ENCODE measurements at regions not wholly inside any gene's neighbourhood (a gene's known extent, or its start where the extent isn't known, plus 50 kb on each side); places are given as distances from the start of the nearest gene placed in this dataset.

GRCh38 chr2:62568074-62568473 lies 62.1 kb upstream of the TMEM17 start:
- no peak for TF ChIP-seq CTCF (IDR thresholded peaks at IDR 0.05; ENCODE audit: insufficient read depth, low read length, poor library complexity, severe bottlenecking)
- Histone ChIP-seq H3K4me3 (ENCODE audit: low read depth, low read length) (no peak overlapping the region), H3K36me3 (ENCODE audit: control insufficient read depth, insufficient read depth, low read length) (no peaks in the 10 kb centered on the region), H3K27me3 (ENCODE audit: control insufficient read depth, insufficient read depth, low read length) (no peaks in the 10 kb centered on the region)
- no peak for DNase-seq (ENCODE audit: low read depth)

GRCh38 chr2:62567669-62568068 lies 61.7 kb upstream of the TMEM17 start:
- Histone ChIP-seq H3K27me3 (ENCODE audit: control insufficient read depth, insufficient read depth, low read length) (no peaks in the 10 kb centered on the region), H3K36me3 (ENCODE audit: control insufficient read depth, insufficient read depth, low read length) (no peaks in the 10 kb centered on the region), H3K4me3 (ENCODE audit: low read depth, low read length) (no peak overlapping the region)
- DNase-seq (ENCODE audit: low read depth), result no peak
- no peak for TF ChIP-seq CTCF (IDR thresholded peaks at IDR 0.05; ENCODE audit: insufficient read depth, low read length, poor library complexity, severe bottlenecking)

GRCh38 chr2:62566847-62567246 lies 60.9 kb upstream of the TMEM17 start:
- DNase-seq (ENCODE audit: low read depth), result no peak
- Histone ChIP-seq H3K27me3 (ENCODE audit: control insufficient read depth, insufficient read depth, low read length) (no peaks in the 10 kb centered on the region), H3K4me3 (ENCODE audit: low read depth, low read length) (no peak overlapping the region), H3K36me3 (ENCODE audit: control insufficient read depth, insufficient read depth, low read length) (no peaks in the 10 kb centered on the region)
- TF ChIP-seq CTCF (IDR thresholded peaks at IDR 0.05; ENCODE audit: insufficient read depth, low read length, poor library complexity, severe bottlenecking), result no peak

- Histone ChIP-seq H3K4me3 (ENCODE audit: low read depth, low read length) (no peak overlapping the region), H3K27me3 (ENCODE audit: control insufficient read depth, insufficient read depth, low read length) (no peaks in the 10 kb centered on the region), H3K36me3 (ENCODE audit: control insufficient read depth, insufficient read depth, low read length) (no peaks in the 10 kb centered on the region)
- no peak for DNase-seq (ENCODE audit: low read depth)
- no peak for TF ChIP-seq CTCF (IDR thresholded peaks at IDR 0.05; ENCODE audit: insufficient read depth, low read length, poor library complexity, severe bottlenecking)
Measured at GRCh38 chr2:62565309-62565908, 59.4 kb upstream of the TMEM17 start.

DNA sequence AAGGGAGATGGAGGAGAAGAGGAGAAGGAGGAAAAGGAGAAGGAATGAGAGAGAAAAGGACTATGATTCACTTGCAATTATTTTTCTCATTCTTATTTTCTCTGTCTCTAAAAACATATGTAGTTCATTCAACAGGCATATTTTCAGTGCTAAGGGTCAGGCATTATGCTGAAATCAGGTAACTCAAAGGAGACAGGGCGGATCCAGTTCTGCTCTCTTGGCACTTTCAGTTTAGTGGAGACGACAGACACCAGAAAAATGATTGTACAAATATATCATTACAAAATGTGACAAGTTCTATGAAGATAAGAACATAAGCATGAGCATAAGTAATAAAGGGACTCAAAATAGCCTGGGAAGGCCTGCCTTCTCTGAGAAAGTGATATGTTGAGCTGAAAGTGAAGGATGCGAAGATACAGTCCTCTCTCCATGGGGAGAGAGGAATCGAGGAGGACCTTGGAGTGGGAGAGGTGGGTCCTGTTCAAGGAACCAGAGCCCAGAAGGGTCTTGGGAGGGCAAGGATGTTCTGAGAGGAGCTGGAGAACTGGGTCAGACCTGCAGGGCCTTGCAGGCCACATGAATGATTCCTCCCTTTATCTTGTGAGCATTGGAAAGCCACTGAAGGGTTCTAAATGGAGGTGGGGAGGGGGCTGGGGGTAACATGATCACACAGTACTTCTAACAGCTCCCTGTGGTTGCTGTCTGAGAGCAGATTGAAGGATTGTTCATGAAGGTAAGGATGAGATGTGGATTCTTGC lies 58.6 kb upstream of the TMEM17 start:
- H3K4me3 ChIP-seq (ENCODE audit: low read depth, low read length), result no peak overlapping the region
- no peaks in the 10 kb centered on the region for H3K27me3 ChIP-seq (ENCODE audit: control insufficient read depth, insufficient read depth, low read length)
- TF ChIP-seq CTCF (IDR thresholded peaks at IDR 0.05; ENCODE audit: insufficient read depth, low read length, poor library complexity, severe bottlenecking), result no peak
- no peaks in the 10 kb centered on the region for H3K36me3 ChIP-seq (ENCODE audit: control insufficient read depth, insufficient read depth, low read length)
- no peak for DNase-seq (ENCODE audit: low read depth)

GRCh38 chr2:62561586-62561985 lies 55.6 kb upstream of the TMEM17 start:
- no peaks in the 10 kb centered on the region for H3K36me3 ChIP-seq (ENCODE audit: control insufficient read depth, insufficient read depth, low read length)
- H3K27me3 ChIP-seq (ENCODE audit: control insufficient read depth, insufficient read depth, low read length), result no peaks in the 10 kb centered on the region
- no peak for DNase-seq (ENCODE audit: low read depth)
- TF ChIP-seq CTCF (IDR thresholded peaks at IDR 0.05; ENCODE audit: insufficient read depth, low read length, poor library complexity, severe bottlenecking), result no peak
- no peak overlapping the region for H3K4me3 ChIP-seq (ENCODE audit: low read depth, low read length)

All from kidney epithelial cell (primary cell).